ENCODE measurements at regions not wholly inside any gene's neighbourhood (a gene's known extent, or its start where the extent isn't known, plus 50 kb on each side); places are given as distances from the start of the nearest gene placed in this dataset.

DNA sequence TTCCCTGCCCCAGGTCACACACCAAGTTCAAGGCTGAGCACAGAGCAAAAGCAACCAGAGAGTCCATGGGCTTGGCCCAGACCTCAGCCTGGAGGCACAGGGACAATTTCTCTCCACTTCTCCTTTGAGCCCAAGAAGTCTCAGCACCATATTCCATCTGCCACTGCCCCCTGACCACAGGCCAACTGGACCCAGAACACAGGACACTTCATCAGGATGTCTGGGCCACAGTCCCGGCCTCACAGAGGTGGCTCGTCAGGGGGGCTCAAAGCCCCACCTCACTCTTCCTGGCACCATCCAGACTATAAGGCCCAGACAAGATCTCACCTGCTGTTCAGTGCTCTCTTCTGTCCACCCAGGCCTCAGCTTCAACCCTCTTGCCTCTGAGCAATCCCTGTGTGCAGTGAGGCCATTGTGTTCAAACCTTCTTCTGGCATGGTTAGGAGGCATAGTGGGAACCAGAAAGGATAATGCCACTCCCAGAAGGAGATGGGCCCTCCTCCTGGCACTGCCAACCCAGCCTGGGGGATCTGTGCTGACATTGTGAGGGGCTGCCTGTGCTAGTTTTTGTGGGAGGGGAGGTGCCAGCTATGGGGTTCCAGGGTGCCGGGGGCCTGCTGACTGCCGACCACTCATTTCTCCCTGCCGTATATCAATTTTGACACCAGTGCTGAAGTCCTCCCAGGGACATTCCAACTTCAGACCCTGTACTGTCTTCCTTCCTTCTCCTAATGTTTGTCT, 49.7 kb upstream of the ANTXRL start:
- Mint-ChIP-seq H3K36me3 (ENCODE audit: low read depth, unreplicated experiment) (peaks cover 5% of the 10 kb centered on the region), H3K27ac (ENCODE audit: unreplicated experiment) (no peak overlapping the region), H3K4me3 (ENCODE audit: unreplicated experiment) (no peak overlapping the region), H3K9me3 (ENCODE audit: unreplicated experiment) (peaks cover 3% of the 10 kb centered on the region), H3K27me3 (ENCODE audit: low read depth, unreplicated experiment) (peaks cover 26% of the 10 kb centered on the region), H3K4me1 (ENCODE audit: low read depth, unreplicated experiment) (peaks cover 6% of the 10 kb centered on the region)
- no peak for FAIRE-seq
- no peak for DNase-seq (ENCODE audit: low read depth)
- no peak overlapping the region for H3K9ac ChIP-seq (ENCODE audit: low read length)
- TF ChIP-seq, protein P1, sequence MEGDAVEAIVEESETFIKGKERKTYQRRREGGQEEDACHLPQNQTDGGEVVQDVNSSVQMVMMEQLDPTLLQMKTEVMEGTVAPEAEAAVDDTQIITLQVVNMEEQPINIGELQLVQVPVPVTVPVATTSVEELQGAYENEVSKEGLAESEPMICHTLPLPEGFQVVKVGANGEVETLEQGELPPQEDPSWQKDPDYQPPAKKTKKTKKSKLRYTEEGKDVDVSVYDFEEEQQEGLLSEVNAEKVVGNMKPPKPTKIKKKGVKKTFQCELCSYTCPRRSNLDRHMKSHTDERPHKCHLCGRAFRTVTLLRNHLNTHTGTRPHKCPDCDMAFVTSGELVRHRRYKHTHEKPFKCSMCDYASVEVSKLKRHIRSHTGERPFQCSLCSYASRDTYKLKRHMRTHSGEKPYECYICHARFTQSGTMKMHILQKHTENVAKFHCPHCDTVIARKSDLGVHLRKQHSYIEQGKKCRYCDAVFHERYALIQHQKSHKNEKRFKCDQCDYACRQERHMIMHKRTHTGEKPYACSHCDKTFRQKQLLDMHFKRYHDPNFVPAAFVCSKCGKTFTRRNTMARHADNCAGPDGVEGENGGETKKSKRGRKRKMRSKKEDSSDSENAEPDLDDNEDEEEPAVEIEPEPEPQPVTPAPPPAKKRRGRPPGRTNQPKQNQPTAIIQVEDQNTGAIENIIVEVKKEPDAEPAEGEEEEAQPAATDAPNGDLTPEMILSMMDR (IDR thresholded peaks at IDR 0.05; ENCODE audit: insufficient read depth, low read depth, low read length): no peak
- TF ChIP-seq EZH2 (IDR thresholded peaks at IDR 0.05; ENCODE audit: insufficient read depth, low read length): no peak
- no peak overlapping the region for H3K4me2 ChIP-seq (ENCODE audit: low read length)
- H3K9me3 ChIP-seq (ENCODE audit: insufficient read depth, low read depth, low read length): no peaks in the 10 kb centered on the region
- no peak overlapping the region for H3K27ac ChIP-seq (ENCODE audit: low read depth, low read length)
- no peak overlapping the region for H3K4me3 ChIP-seq (ENCODE audit: insufficient read depth, low read depth, low read length)
- H3K36me3 ChIP-seq (ENCODE audit: insufficient read depth, low read length): no peaks in the 10 kb centered on the region
- H2AFZ ChIP-seq (ENCODE audit: low read depth, low read length): no peak overlapping the region
- H4K20me1 ChIP-seq (ENCODE audit: insufficient read depth, low read length): no peaks in the 10 kb centered on the region
- H3K4me1 ChIP-seq (ENCODE audit: insufficient read depth, low read length): no peaks in the 10 kb centered on the region
- no peaks in the 10 kb centered on the region for H3K79me2 ChIP-seq (ENCODE audit: insufficient read depth, low read length)
- H3K27me3 ChIP-seq (ENCODE audit: insufficient read depth, low read length): no peaks in the 10 kb centered on the region
